SH-SY5Y (cell line): ENCODE measurements at regions not wholly inside any gene's neighbourhood (a gene's known extent, or its start where the extent isn't known, plus 50 kb on each side); places are given as distances from the start of the nearest gene placed in this dataset.

Experiments used
- GATA2 ChIP-seq: IDR thresholded peaks from 2 replicates; pipeline ENCODE4 v1.6.1; 2011; ENCODE audit warnings: mild to moderate bottlenecking, low read depth, low read length
- GATA3 ChIP-seq: IDR thresholded peaks from 2 replicates; pipeline ENCODE4 v1.6.1; 2011; ENCODE audit warnings: low read depth, mild to moderate bottlenecking, low read length, moderate library complexity

DNA sequence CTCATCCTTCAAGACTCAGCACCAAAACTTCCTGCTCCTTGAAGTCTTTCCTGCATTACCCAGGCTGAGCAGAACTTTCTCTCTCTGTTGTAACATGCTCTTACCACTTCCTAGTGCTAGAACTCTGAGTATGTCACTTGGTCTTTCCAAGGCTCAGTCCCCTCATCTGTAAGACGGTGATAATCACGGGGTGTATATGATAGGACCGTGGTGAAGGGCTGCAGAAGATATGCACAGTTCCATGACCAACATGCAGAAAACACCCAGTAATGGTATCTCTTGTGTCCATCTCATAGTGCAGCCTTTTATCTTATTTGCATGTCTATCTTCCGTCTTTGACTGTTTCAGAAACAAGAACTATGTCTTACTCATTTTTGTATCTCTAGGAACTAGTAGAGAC, 154.5 kb downstream of the ZNF621 start:
- no peak for TF ChIP-seq GATA2
- TF ChIP-seq GATA3: no peak
